CD14-positive monocyte (primary cell): ENCODE measurements at regions not wholly inside any gene's neighbourhood (a gene's known extent, or its start where the extent isn't known, plus 50 kb on each side); places are given as distances from the start of the nearest gene placed in this dataset.

Source experiments
- DNase-seq, 3 donors: peaks; one replicate each; pipeline ENCODE4 v3.0.0-alpha.2; 2011 to 2022
- H2AFZ ChIP-seq: 2 replicates; pipeline ENCODE4 v1.6.0; 2012; ENCODE audit warnings: mild to moderate bottlenecking, low read depth, low read length, inconsistent platforms; ENCODE audit not compliant: insufficient read depth, poor library complexity, severe bottlenecking
- H3K27ac ChIP-seq, 2 donors: 1 replicate in 1 of 2; 2 replicates in 1 of 2; pipeline ENCODE4 v1.5.1; 2012 to 2013; ENCODE audit warnings: low read length in 2 of 2, control low read depth in 1 of 2, inconsistent platforms in 1 of 2, low read depth in 1 of 2, mild to moderate bottlenecking in 1 of 2
- H3K27me3 ChIP-seq, 2 donors: one replicate each; pipeline versions ENCODE4 v1.6.0 to v1.6.1; 2011 to 2013; ENCODE audit warnings: low read length in 2 of 2; ENCODE audit not compliant: control insufficient read depth in 2 of 2, insufficient read depth in 2 of 2
- H3K36me3 ChIP-seq, 2 donors: replicated peaks in 1 of 2; 1 replicate in 1 of 2; 2 replicates in 1 of 2; pipeline versions ENCODE4 v1.5.1 to v1.6.1; 2012 to 2013; ENCODE audit warnings: low read length in 2 of 2, control low read depth in 1 of 2, inconsistent platforms in 1 of 2, mild to moderate bottlenecking in 1 of 2; ENCODE audit not compliant: insufficient read depth in 2 of 2, control insufficient read depth in 1 of 2
- H3K4me1 ChIP-seq, 2 donors: 1 replicate in 1 of 2; 2 replicates in 1 of 2; pipeline versions ENCODE4 v1.5.1 to v1.6.1; 2012 to 2013; ENCODE audit warnings: low read length in 2 of 2, control low read depth in 1 of 2, inconsistent platforms in 1 of 2, mild to moderate bottlenecking in 1 of 2, moderate library complexity in 1 of 2; ENCODE audit not compliant: insufficient read depth in 2 of 2, control insufficient read depth in 1 of 2
- H3K4me2 ChIP-seq: replicated peaks from 2 replicates; pipeline ENCODE3; 2012; ENCODE audit warnings: low read length, moderate library complexity, mild to moderate bottlenecking; ENCODE audit not compliant: poor library complexity, severe bottlenecking; ENCODE audit errors: extremely low read depth
- H3K4me3 ChIP-seq, 3 experiments: fragments of 200-600 bp in 1 of 3; sonication (generic) in 1 of 3; replicated peaks in 1 of 3; 1 replicate in 2 of 3; 2 replicates in 1 of 3; pipeline ENCODE4 v1.5.1; 2011 to 2013; ENCODE audit warnings: low read length in 3 of 3, mild to moderate bottlenecking in 3 of 3, control low read depth in 2 of 3, low read depth in 2 of 3, inconsistent platforms in 1 of 3, moderate library complexity in 1 of 3
- H3K79me2 ChIP-seq: 2 replicates; pipeline ENCODE4 v1.6.0; 2012; ENCODE audit warnings: mild to moderate bottlenecking, control low read depth, inconsistent platforms, low read length, moderate library complexity; ENCODE audit not compliant: insufficient read depth
- H3K9ac ChIP-seq: 2 replicates; pipeline ENCODE4 v1.6.0; 2017; ENCODE audit warnings: low read length, mild to moderate bottlenecking; ENCODE audit not compliant: insufficient read depth, poor library complexity, severe bottlenecking
- H3K9me3 ChIP-seq, 2 donors: replicated peaks in 1 of 2; 1 replicate in 1 of 2; 2 replicates in 1 of 2; pipeline versions ENCODE4 v1.5.1 to v1.6.1; 2012 to 2013; ENCODE audit warnings: low read length in 2 of 2, control low read depth in 1 of 2; ENCODE audit not compliant: control insufficient read depth in 1 of 2, insufficient read depth in 1 of 2
- H4K20me1 ChIP-seq: 2 replicates; pipeline ENCODE4 v1.6.0; 2012; ENCODE audit warnings: mild to moderate bottlenecking, low read length, control low read depth, moderate library complexity; ENCODE audit not compliant: insufficient read depth
- H3K27ac Mint-ChIP-seq, 7 donors: one replicate each; pipeline ENCODE4 v1.8.0; 2020; ENCODE audit warnings: mild to moderate bottlenecking in 7 of 7, mixed read lengths in 7 of 7, moderate library complexity in 6 of 7, inconsistent platforms in 2 of 7
- H3K27me3 Mint-ChIP-seq, 3 donors: one replicate each; pipeline ENCODE4 v1.8.0; 2021 to 2022; ENCODE audit warnings: low read depth in 3 of 3, mild to moderate bottlenecking in 3 of 3, mixed read lengths in 3 of 3, moderate library complexity in 3 of 3, inconsistent platforms in 1 of 3
- H3K36me3 Mint-ChIP-seq, 2 donors: one replicate each; pipeline ENCODE4 v1.8.0; 2020; ENCODE audit warnings: mixed read lengths in 2 of 2, inconsistent platforms in 1 of 2, mild to moderate bottlenecking in 1 of 2
- H3K4me1 Mint-ChIP-seq: one replicate; pipeline ENCODE4 v1.8.0; 2020; ENCODE audit warnings: mild to moderate bottlenecking, mixed read lengths
- H3K4me3 Mint-ChIP-seq, 2 donors: one replicate each; pipeline ENCODE4 v1.8.0; 2020; ENCODE audit warnings: mild to moderate bottlenecking in 2 of 2, mixed read lengths in 2 of 2, moderate library complexity in 1 of 2
- H3K9me3 Mint-ChIP-seq, 7 donors: one replicate each; pipeline ENCODE4 v1.8.0; 2020 to 2022; ENCODE audit warnings: mixed read lengths in 7 of 7, mild to moderate bottlenecking in 6 of 7, moderate library complexity in 6 of 7, inconsistent platforms in 2 of 7
- WGBS: methylation state at CpG from one replicate; pipeline ENCODE4 v1.1.5; 2013; ENCODE audit warnings: missing lambda C conversion rate; ENCODE audit not compliant: insufficient coverage; 5-methylcytosine and 5-hydroxymethylcytosine counted together
- intact Hi-C, 2 donors: fragments of 100-400 bp; cut with micrococcal nuclease; formaldehyde crosslinking; loops; one replicate each; pipeline versions ENCODE4 v1.15.0 to v1.15.1; 2023
- TF ChIP-seq, protein P1 (sequence below): fragments of 200-600 bp; IDR thresholded peaks from one replicate; pipeline ENCODE4 v1.8.0; 2022; ENCODE audit warnings: antibody characterized with exemption, mild to moderate bottlenecking

DNA sequence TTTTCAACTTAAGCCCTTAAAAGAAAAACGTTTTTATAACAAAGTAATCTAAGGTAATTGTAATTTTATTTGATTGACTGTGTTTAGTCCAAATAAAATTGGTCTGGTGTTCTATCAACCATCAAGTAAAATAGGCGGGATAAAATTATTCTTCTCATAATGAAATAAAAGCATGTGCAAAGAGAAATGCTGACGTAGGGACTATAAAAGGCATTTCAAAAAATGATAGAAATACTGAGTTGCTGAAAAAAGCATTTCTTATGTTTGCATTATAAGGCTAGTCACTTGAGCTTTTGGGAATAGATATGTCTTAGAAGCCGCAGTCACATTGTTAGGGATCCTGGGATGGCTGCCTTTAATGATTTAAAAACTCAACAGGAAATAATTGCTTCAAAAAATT is 608.0 kb upstream of the JAG1 start:
- Histone ChIP-seq H3K27ac (no peak overlapping the region), H3K4me2 (no peak overlapping the region), H3K4me1 (no peaks in the 10 kb centered on the region), H2AFZ (no peak overlapping the region), H3K79me2 (no peaks in the 10 kb centered on the region), H3K36me3 (no peaks in the 10 kb centered on the region), H4K20me1 (no peaks in the 10 kb centered on the region), H3K9me3 (peaks cover 0 to 3% of the 10 kb centered on the region in 2 donors), H3K9ac (no peak overlapping the region), H3K27me3 (no peaks in the 10 kb centered on the region), H3K4me3 (no peak overlapping the region)
- WGBS = 60% methylated on average over 1 of the region's 4 CpGs
- Mint-ChIP-seq H3K4me3 (no peak overlapping the region), H3K36me3 (no peaks in the 10 kb centered on the region), H3K27me3 (peaks cover 0 to 3% (median 1%) of the 10 kb centered on the region in 3 donors), H3K9me3 (peaks cover 0 to 8% (median 3%) of the 10 kb centered on the region in 7 donors), H3K27ac (no peak overlapping the region), H3K4me1 (peaks cover 2% of the 10 kb centered on the region)
- DNase-seq = no peak
- intact Hi-C loops = no loop called here
- TF ChIP-seq, protein P1, sequence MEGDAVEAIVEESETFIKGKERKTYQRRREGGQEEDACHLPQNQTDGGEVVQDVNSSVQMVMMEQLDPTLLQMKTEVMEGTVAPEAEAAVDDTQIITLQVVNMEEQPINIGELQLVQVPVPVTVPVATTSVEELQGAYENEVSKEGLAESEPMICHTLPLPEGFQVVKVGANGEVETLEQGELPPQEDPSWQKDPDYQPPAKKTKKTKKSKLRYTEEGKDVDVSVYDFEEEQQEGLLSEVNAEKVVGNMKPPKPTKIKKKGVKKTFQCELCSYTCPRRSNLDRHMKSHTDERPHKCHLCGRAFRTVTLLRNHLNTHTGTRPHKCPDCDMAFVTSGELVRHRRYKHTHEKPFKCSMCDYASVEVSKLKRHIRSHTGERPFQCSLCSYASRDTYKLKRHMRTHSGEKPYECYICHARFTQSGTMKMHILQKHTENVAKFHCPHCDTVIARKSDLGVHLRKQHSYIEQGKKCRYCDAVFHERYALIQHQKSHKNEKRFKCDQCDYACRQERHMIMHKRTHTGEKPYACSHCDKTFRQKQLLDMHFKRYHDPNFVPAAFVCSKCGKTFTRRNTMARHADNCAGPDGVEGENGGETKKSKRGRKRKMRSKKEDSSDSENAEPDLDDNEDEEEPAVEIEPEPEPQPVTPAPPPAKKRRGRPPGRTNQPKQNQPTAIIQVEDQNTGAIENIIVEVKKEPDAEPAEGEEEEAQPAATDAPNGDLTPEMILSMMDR = no peak

DNA sequence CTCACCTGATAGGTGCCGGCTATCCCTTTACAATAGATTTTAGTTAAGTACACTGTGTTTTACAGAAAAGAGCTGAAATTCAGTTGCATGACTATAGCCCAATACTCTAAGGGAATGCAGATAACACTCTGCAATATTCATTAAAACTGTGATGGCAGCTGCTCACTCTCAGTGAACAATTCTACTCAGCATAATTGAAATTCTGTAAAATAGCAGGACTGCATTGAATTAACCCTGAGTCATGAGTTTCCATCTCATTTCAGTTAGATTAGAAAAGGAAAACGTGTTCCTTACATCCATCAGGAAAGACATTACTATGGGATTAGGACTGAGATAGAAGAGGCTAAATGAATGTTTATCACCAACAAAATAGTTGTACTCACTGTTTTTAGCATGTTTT is 613.3 kb upstream of the JAG1 start:
- H4K20me1 ChIP-seq = no peaks in the 10 kb centered on the region
- peaks cover 1 to 3% (median 2%) of the 10 kb centered on the region in 3 donors for H3K27me3 Mint-ChIP-seq
- intact Hi-C loops = no loop called here
- no peak overlapping the region for H3K27ac Mint-ChIP-seq
- no peak overlapping the region for H3K4me2 ChIP-seq
- H3K79me2 ChIP-seq = no peaks in the 10 kb centered on the region
- no peak overlapping the region for H2AFZ ChIP-seq
- no peak overlapping the region for H3K27ac ChIP-seq
- no peaks in the 10 kb centered on the region for H3K36me3 ChIP-seq
- WGBS = no CpG with 5 or more reads among the region's 2 CpGs
- no peak overlapping the region for H3K4me3 Mint-ChIP-seq
- no peak overlapping the region for H3K4me3 ChIP-seq
- TF ChIP-seq, protein P1 = no peak
- no peaks in the 10 kb centered on the region for H3K4me1 Mint-ChIP-seq
- H3K36me3 Mint-ChIP-seq = no peaks in the 10 kb centered on the region
- H3K4me1 ChIP-seq = no peaks in the 10 kb centered on the region
- H3K27me3 ChIP-seq = no peaks in the 10 kb centered on the region
- H3K9me3 ChIP-seq = no peaks in the 10 kb centered on the region
- H3K9ac ChIP-seq = no peak overlapping the region
- peaks cover 0 to 3% (median 0%) of the 10 kb centered on the region in 7 donors for H3K9me3 Mint-ChIP-seq
- DNase-seq = no peak
